IMR-90 (cell line): ENCODE measurements at regions not wholly inside any gene's neighbourhood (a gene's known extent, or its start where the extent isn't known, plus 50 kb on each side); places are given as distances from the start of the nearest gene placed in this dataset.

Experiments
- ATAC-seq: fragments of 200-7000 bp; cut with Tn5 transposase; 2 replicates; pipeline ENCODE4 v1.9.1; 2020; ENCODE audit warnings: low read depth, mild to moderate bottlenecking, moderate library complexity
- BruUV-seq: library from RNA; stranded (reverse); fragments of 400-500 nt; replicated peaks from 2 replicates; lab custom pipeline; 2021; lab: Mats Ljungman, UMichigan
- CTCF ChIA-PET: fragments of 300-600 bp; formaldehyde crosslinking; extraction: SDS; loops from one replicate; lab custom pipeline; 2021; ENCODE audit warnings: antibody characterized with exemption; lab: Yijun Ruan, JAX
- POLR2A ChIA-PET: fragments of 300-600 bp; sonication (Branson Sonifier 250); formaldehyde crosslinking; loops from one replicate; lab custom pipeline; 2022; ENCODE audit warnings: antibody characterized with exemption; ENCODE audit not compliant: unreplicated experiment; lab: Charles Lee
- DNase-seq: peaks from one replicate; pipeline ENCODE4 v3.0.0; 2013
- H2AFZ ChIP-seq: replicated peaks from 2 replicates; pipeline ENCODE3; 2013; ENCODE audit warnings: low read length, mild to moderate bottlenecking; ENCODE audit not compliant: poor library complexity
- H2AK5ac ChIP-seq: 2 replicates; pipeline ENCODE4 v1.6.1; 2013; ENCODE audit warnings: low read depth, low read length, inconsistent platforms
- H2AK9ac ChIP-seq: replicated peaks from 2 replicates; pipeline ENCODE3; 2013; ENCODE audit warnings: mild to moderate bottlenecking, low read depth, low read length, moderate library complexity; ENCODE audit not compliant: poor library complexity
- H2BK120ac ChIP-seq: 2 replicates; pipeline ENCODE4 v1.6.1; 2013; ENCODE audit warnings: low read depth, low read length, inconsistent platforms
- H2BK15ac ChIP-seq: 3 replicates; pipeline ENCODE4 v1.6.1; 2013; ENCODE audit warnings: low read depth, low read length, inconsistent platforms
- H2BK20ac ChIP-seq: 2 replicates; pipeline ENCODE4 v1.6.1; 2013; ENCODE audit warnings: low read depth, mild to moderate bottlenecking, inconsistent platforms, low read length, moderate library complexity
- H2BK5ac ChIP-seq: 2 replicates; pipeline ENCODE4 v1.6.1; 2013; ENCODE audit warnings: mild to moderate bottlenecking, low read depth, low read length, inconsistent platforms; ENCODE audit not compliant: poor library complexity, severe bottlenecking
- H3K14ac ChIP-seq: replicated peaks from 2 replicates; pipeline ENCODE4 v1.6.1; 2013; ENCODE audit warnings: low read depth, low read length, inconsistent platforms
- H3K18ac ChIP-seq: 2 replicates; pipeline ENCODE4 v1.6.1; 2013; ENCODE audit warnings: low read depth, low read length, control low read depth
- H3K23ac ChIP-seq: 2 replicates; pipeline ENCODE4 v1.6.1; 2013; ENCODE audit warnings: low read depth, low read length, inconsistent platforms
- H3K27ac ChIP-seq: 2 replicates; pipeline ENCODE4 v1.5.1; 2013; ENCODE audit warnings: mild to moderate bottlenecking, control low read depth, low read length; ENCODE audit not compliant: insufficient read depth
- H3K27me3 ChIP-seq: 2 replicates; pipeline ENCODE4 v1.6.1; 2013; ENCODE audit warnings: low read length; ENCODE audit not compliant: control insufficient read depth, insufficient read depth
- H3K36me3 ChIP-seq: 2 replicates; pipeline ENCODE4 v1.6.1; 2013; ENCODE audit warnings: low read length, mixed read lengths; ENCODE audit not compliant: control insufficient read depth, insufficient read depth
- H3K4ac ChIP-seq: 2 replicates; pipeline ENCODE4 v1.6.1; 2013; ENCODE audit warnings: low read depth, low read length, inconsistent platforms
- H3K4me1 ChIP-seq: 2 replicates; pipeline ENCODE4 v1.6.1; 2013; ENCODE audit warnings: low read length, mixed read lengths; ENCODE audit not compliant: control insufficient read depth, insufficient read depth
- H3K4me2 ChIP-seq: 2 replicates; pipeline ENCODE4 v1.6.1; 2013; ENCODE audit warnings: low read depth, mild to moderate bottlenecking, control low read depth, low read length, moderate library complexity
- H3K4me3 ChIP-seq: 2 replicates; pipeline ENCODE4 v1.5.1; 2013; ENCODE audit warnings: low read depth, mild to moderate bottlenecking, control low read depth, low read length, moderate library complexity; ENCODE audit not compliant: insufficient read depth
- H3K56ac ChIP-seq: 2 replicates; pipeline ENCODE4 v1.6.1; 2013; ENCODE audit warnings: low read length, inconsistent platforms; ENCODE audit not compliant: insufficient read depth; ENCODE audit errors: extremely low read depth
- H3K79me1 ChIP-seq, 2 experiments: 2 replicates each; pipeline ENCODE4 v1.6.1; 2013; ENCODE audit warnings: low read length in 2 of 2, inconsistent platforms in 1 of 2, low read depth in 1 of 2
- H3K9ac ChIP-seq: 2 replicates; pipeline ENCODE4 v1.6.1; 2013; ENCODE audit warnings: low read depth, low read length, control low read depth
- H3K9me1 ChIP-seq: 2 replicates; pipeline ENCODE4 v1.6.1; 2013; ENCODE audit warnings: low read length, inconsistent platforms; ENCODE audit not compliant: insufficient read depth
- H3K9me3 ChIP-seq: 2 replicates; pipeline ENCODE4 v1.6.1; 2013; ENCODE audit warnings: low read length; ENCODE audit not compliant: control insufficient read depth, insufficient read depth
- H4K20me1 ChIP-seq: 2 replicates; pipeline ENCODE4 v1.6.1; 2013; ENCODE audit warnings: low read length, inconsistent platforms; ENCODE audit not compliant: insufficient read depth
- H4K5ac ChIP-seq: 2 replicates; pipeline ENCODE4 v1.6.1; 2013; ENCODE audit warnings: mild to moderate bottlenecking, low read depth, low read length, control low read depth
- H4K8ac ChIP-seq, 2 experiments: 2 replicates each; pipeline ENCODE4 v1.6.1; 2013; ENCODE audit warnings: low read depth in 2 of 2, low read length in 2 of 2, control low read depth in 1 of 2, inconsistent platforms in 1 of 2
- H4K91ac ChIP-seq: 2 replicates; pipeline ENCODE4 v1.6.1; 2013; ENCODE audit warnings: low read depth, low read length, inconsistent platforms; ENCODE audit not compliant: insufficient read depth
- BHLHE40 ChIP-seq: fragments of 150-350 bp; IDR thresholded peaks from 2 replicates; pipeline ENCODE4 v1.6.1; 2016; ENCODE audit warnings: mild to moderate bottlenecking, low read depth, low read length
- CEBPB ChIP-seq: IDR thresholded peaks from 2 replicates; pipeline ENCODE4 v1.6.1; 2012; ENCODE audit warnings: low read depth, low read length, improper control_type of control experiment
- ELK1 ChIP-seq: fragments of 150-350 bp; IDR thresholded peaks from 2 replicates; pipeline ENCODE4 v1.6.1; 2016; ENCODE audit warnings: low read depth, mild to moderate bottlenecking, low read length, moderate library complexity, borderline replicate concordance
- FOS ChIP-seq: fragments of 150-350 bp; IDR thresholded peaks from 2 replicates; pipeline ENCODE4 v1.6.1; 2016; ENCODE audit warnings: low read depth, low read length
- MAZ ChIP-seq: IDR thresholded peaks from 2 replicates; pipeline ENCODE4 v1.6.1; 2012; ENCODE audit warnings: low read depth, mild to moderate bottlenecking, low read length, improper control_type of control experiment, moderate library complexity, borderline replicate concordance
- NFE2L2 ChIP-seq: fragments of 150-350 bp; IDR thresholded peaks from 2 replicates; pipeline ENCODE4 v1.6.1; 2016; ENCODE audit warnings: low read depth, mild to moderate bottlenecking, low read length
- POLR2A ChIP-seq: IDR thresholded peaks from 2 replicates; pipeline ENCODE4 v1.6.1; 2012; ENCODE audit warnings: mild to moderate bottlenecking, low read depth, low read length
- RAD21 ChIP-seq: IDR thresholded peaks from 2 replicates; pipeline ENCODE4 v1.6.1; 2012; ENCODE audit warnings: low read length, improper control_type of control experiment
- RCOR1 ChIP-seq: IDR thresholded peaks from 2 replicates; pipeline ENCODE4 v1.6.1; 2012; ENCODE audit warnings: mild to moderate bottlenecking, low read length, improper control_type of control experiment; ENCODE audit not compliant: insufficient replicate concordance
- RFX5 ChIP-seq: IDR thresholded peaks from 2 replicates; pipeline ENCODE4 v1.8.0; 2012; ENCODE audit warnings: low read depth, mild to moderate bottlenecking, low read length, moderate library complexity
- WGBS, 2 experiments: methylation state at CpG; one replicate each; pipeline versions ENCODE4 v1.1.5 to v1.1.7; 2013; ENCODE audit warnings: missing lambda C conversion rate in 2 of 2; ENCODE audit not compliant: insufficient read length in 1 of 2; ENCODE audit errors: extremely low coverage in 2 of 2; 5-methylcytosine and 5-hydroxymethylcytosine counted together
- dilution Hi-C: fragments of 300-500 bp; cut with HindIII; formaldehyde crosslinking; loops from one replicate; pipeline ENCODE4 v1.14.3; 2018; ENCODE audit warnings: low sequenced_read_pairs; ENCODE audit not compliant: unreplicated experiment
- in situ Hi-C: fragments of 300-500 bp; cut with MboI; formaldehyde crosslinking; loops from 3 replicates; pipeline ENCODE4 v1.14.3; 2019; ENCODE audit warnings: low sequenced_read_pairs, inconsistent platforms, mixed read lengths
- intact Hi-C: fragments of 100-400 bp; cut with micrococcal nuclease; formaldehyde crosslinking; loops from 2 replicates; pipeline ENCODE4 v1.10.0; 2022

GRCh38 chr18:31247574-31248199, 70.3 kb upstream of the DSG1 start:
- no peaks in the 10 kb centered on the region for H3K27me3 ChIP-seq
- no TSS peak for BruUV-seq
- ATAC-seq = no peak
- no peak overlapping the region for H2AK5ac ChIP-seq
- intact Hi-C loops (no loop called here), in situ Hi-C loops (no loop called here), dilution Hi-C loops (no loop called here)
- H3K9me1 ChIP-seq = no peaks in the 10 kb centered on the region
- no peak overlapping the region for H3K27ac ChIP-seq
- H2BK15ac ChIP-seq = no peak overlapping the region
- CTCF ChIA-PET = no interaction called here
- no peak overlapping the region for H3K4me3 ChIP-seq
- H3K4ac ChIP-seq = no peak overlapping the region
- H2AFZ ChIP-seq = no peak overlapping the region
- H3K9me3 ChIP-seq = no peaks in the 10 kb centered on the region
- H3K23ac ChIP-seq = no peak overlapping the region
- H3K14ac ChIP-seq = no peak overlapping the region
- no CpG with 5 or more reads among the region's 6 CpGs for WGBS, 2 experiments
- no peak overlapping the region for H4K5ac ChIP-seq
- no peak overlapping the region for H3K4me2 ChIP-seq
- H3K9ac ChIP-seq = no peak overlapping the region
- TF ChIP-seq CEBPB = peak; percentile 87
- TF ChIP-seq BHLHE40 = 0 out of 2 replicates have a peak, but pooled peaks have one; percentile 28
- TF ChIP-seq NFE2L2 = no peak
- TF ChIP-seq RFX5 = no peak
- TF ChIP-seq FOS = no peak
- no peak for TF ChIP-seq ELK1
- TF ChIP-seq MAZ = no peak
- TF ChIP-seq RCOR1 = no peak
- no peak for TF ChIP-seq RAD21
- no peak for TF ChIP-seq POLR2A
- H3K4me1 ChIP-seq = no peaks in the 10 kb centered on the region
- DNase-seq = peak; percentile 9
- H2BK120ac ChIP-seq = no peak overlapping the region
- POLR2A ChIA-PET = no interaction called here
- H4K91ac ChIP-seq = no peak overlapping the region
- no peak overlapping the region for H2BK5ac ChIP-seq
- H2BK20ac ChIP-seq = no peak overlapping the region
- H3K18ac ChIP-seq = no peak overlapping the region
- H2AK9ac ChIP-seq = no peak overlapping the region
- H4K20me1 ChIP-seq = no peaks in the 10 kb centered on the region
- H3K56ac ChIP-seq = no peak overlapping the region
- no peak overlapping the region for H4K8ac ChIP-seq
- no peaks in the 10 kb centered on the region for H3K79me1 ChIP-seq
- H3K36me3 ChIP-seq = no peaks in the 10 kb centered on the region
